ENCODE measurements at regions not wholly inside any gene's neighbourhood (a gene's known extent, or its start where the extent isn't known, plus 50 kb on each side); places are given as distances from the start of the nearest gene placed in this dataset.

GRCh38 chr4:89422441-89422990, 114.9 kb upstream of the GPRIN3 start:
- no peak for DNase-seq (ENCODE audit: low read depth in 2 of 2)

- DNase-seq (ENCODE audit: low read depth in 2 of 2), result no peak
Observed at GRCh38 chr4:89420507-89420906, 112.9 kb upstream of the GPRIN3 start.

GRCh38 chr4:89419111-89419695, 111.6 kb upstream of the GPRIN3 start:
- DNase-seq (ENCODE audit: low read depth in 2 of 2), result no peak

- DNase-seq (ENCODE audit: low read depth in 2 of 2), result no peak
Observed at GRCh38 chr4:89416960-89417359, 109.4 kb upstream of the GPRIN3 start.

GRCh38 chr4:89413518-89413917, 105.9 kb upstream of the GPRIN3 start:
- DNase-seq (ENCODE audit: low read depth in 2 of 2), result no peak

- DNase-seq (ENCODE audit: low read depth in 2 of 2), result no peak
Observed at GRCh38 chr4:89411539-89412309, 104.1 kb upstream of the GPRIN3 start.

GRCh38 chr4:89410687-89411086, 103.1 kb upstream of the GPRIN3 start:
- no peak for DNase-seq (ENCODE audit: low read depth in 2 of 2)

- no peak for DNase-seq (ENCODE audit: low read depth in 2 of 2)
Observed at GRCh38 chr4:89404530-89404929, 96.9 kb upstream of the GPRIN3 start.

GRCh38 chr4:89403826-89404225, 96.2 kb upstream of the GPRIN3 start:
- DNase-seq (ENCODE audit: low read depth in 2 of 2), result no peak

GRCh38 chr4:89400287-89401035, 92.9 kb upstream of the GPRIN3 start:
- no peak for DNase-seq (ENCODE audit: low read depth in 2 of 2)

GRCh38 chr4:89398644-89399043, 91.0 kb upstream of the GPRIN3 start:
- DNase-seq (ENCODE audit: low read depth in 2 of 2), result no peak

GRCh38 chr4:89398146-89398545, 90.5 kb upstream of the GPRIN3 start:
- no peak for DNase-seq (ENCODE audit: low read depth in 2 of 2)

GRCh38 chr4:89397441-89397840, 89.8 kb upstream of the GPRIN3 start:
- DNase-seq (ENCODE audit: low read depth in 2 of 2), result no peak

GRCh38 chr4:89382439-89382838, 74.8 kb upstream of the GPRIN3 start:
- no peak for DNase-seq (ENCODE audit: low read depth in 2 of 2)

GRCh38 chr4:89380980-89381379, 73.4 kb upstream of the GPRIN3 start:
- no peak for DNase-seq (ENCODE audit: low read depth in 2 of 2)

- no peak for DNase-seq (ENCODE audit: low read depth in 2 of 2)
Observed at GRCh38 chr4:89379511-89380044, 72.0 kb upstream of the GPRIN3 start.

GRCh38 chr4:89373394-89373793, 65.8 kb upstream of the GPRIN3 start:
- DNase-seq (ENCODE audit: low read depth in 2 of 2), result no peak

- DNase-seq (ENCODE audit: low read depth in 2 of 2), result no peak
Observed at GRCh38 chr4:89371614-89372013, 64.0 kb upstream of the GPRIN3 start.

- DNase-seq (ENCODE audit: low read depth in 2 of 2), result no peak
Observed at GRCh38 chr4:89369581-89369980, 62.0 kb upstream of the GPRIN3 start.

- no peak for DNase-seq (ENCODE audit: low read depth in 2 of 2)
Observed at GRCh38 chr4:89368861-89369260, 61.3 kb upstream of the GPRIN3 start.

- no peak for DNase-seq (ENCODE audit: low read depth in 2 of 2)
Observed at GRCh38 chr4:89365776-89366175, 58.2 kb upstream of the GPRIN3 start.

- DNase-seq (ENCODE audit: low read depth in 2 of 2), result no peak
Observed at GRCh38 chr4:89365375-89365774, 57.8 kb upstream of the GPRIN3 start.

All from stimulated activated CD8-positive, alpha-beta memory T cell treated with anti-CD3 and anti-CD28 coated beads, Interleukin-7, amount 100 ng/mL, for 4 hours (primary cell).